Sigmoid colon (tissue), 4 donors: ENCODE measurements at regions not wholly inside any gene's neighbourhood (a gene's known extent, or its start where the extent isn't known, plus 50 kb on each side); places are given as distances from the start of the nearest gene placed in this dataset.
A peak's percentile ranks its signal among the peaks of the same experiment; 100 is the strongest.

Source experiments
- CTCF ChIP-seq, 4 experiments: fragments of 450-650 bp in 3 of 4; fragments of 200-600 bp in 1 of 4; IDR thresholded peaks; one replicate each; pipeline ENCODE4 v1.5.1; 2016 to 2019; ENCODE audit warnings: antibody characterized with exemption in 4 of 4, mild to moderate bottlenecking in 3 of 4, moderate library complexity in 2 of 4
- EP300 ChIP-seq, 4 donors: sonication (generic); formaldehyde crosslinking; IDR thresholded peaks; one replicate each; pipeline ENCODE4 v1.6.1; 2017; ENCODE audit warnings: antibody characterized with exemption in 4 of 4
- POLR2A ChIP-seq, 2 donors: fragments of 450-650 bp; IDR thresholded peaks; one replicate each; pipeline ENCODE4 v1.6.1; 2016; ENCODE audit warnings: antibody characterized with exemption in 2 of 2, mild to moderate bottlenecking in 2 of 2, moderate library complexity in 2 of 2
- POLR2AphosphoS5 ChIP-seq, 4 donors: sonication (generic); formaldehyde crosslinking; IDR thresholded peaks; one replicate each; pipeline ENCODE4 v1.6.1; 2017; ENCODE audit warnings: antibody characterized with exemption in 4 of 4

GRCh38 chr20:4549711-4550259 is 136.5 kb upstream of the PRNP start:
- TF ChIP-seq CTCF (IDR thresholded peaks at IDR 0.05) (no peak), POLR2AphosphoS5 (IDR thresholded peaks at IDR 0.05) (peak in 2 of 4 donors; percentile 29 to 43), POLR2A (IDR thresholded peaks at IDR 0.05) (no peak), EP300 (IDR thresholded peaks at IDR 0.05) (no peak)
